Osteocyte (in vitro differentiated cells): ENCODE measurements at regions not wholly inside any gene's neighbourhood (a gene's known extent, or its start where the extent isn't known, plus 50 kb on each side); places are given as distances from the start of the nearest gene placed in this dataset.

Source experiments
- DNase-seq: peaks from one replicate; pipeline ENCODE4 v3.0.0; 2021; ENCODE audit warnings: mixed read lengths; ENCODE audit not compliant: unreplicated experiment; ENCODE audit errors: extremely low spot score
- H3K27ac Mint-ChIP-seq: one replicate; pipeline ENCODE4 v1.8.0; 2021; ENCODE audit warnings: mild to moderate bottlenecking, mixed read lengths; ENCODE audit not compliant: unreplicated experiment
- H3K27me3 Mint-ChIP-seq: one replicate; pipeline ENCODE4 v1.8.0; 2021; ENCODE audit warnings: mixed read lengths; ENCODE audit not compliant: unreplicated experiment
- H3K36me3 Mint-ChIP-seq: one replicate; pipeline ENCODE4 v1.8.0; 2021; ENCODE audit warnings: mixed read lengths; ENCODE audit not compliant: unreplicated experiment
- H3K4me1 Mint-ChIP-seq: one replicate; pipeline ENCODE4 v1.8.0; 2021; ENCODE audit warnings: mixed read lengths; ENCODE audit not compliant: unreplicated experiment
- H3K4me3 Mint-ChIP-seq: one replicate; pipeline ENCODE4 v1.8.0; 2021; ENCODE audit warnings: mild to moderate bottlenecking, moderate library complexity, mixed read lengths; ENCODE audit not compliant: unreplicated experiment
- H3K9me3 Mint-ChIP-seq: one replicate; pipeline ENCODE4 v1.8.0; 2021; ENCODE audit warnings: mixed read lengths; ENCODE audit not compliant: unreplicated experiment
- CTCF ChIP-seq: fragments of 200-600 bp; sonication (generic); IDR thresholded peaks from 2 replicates; pipeline ENCODE4 v1.5.0; 2021; ENCODE audit warnings: antibody characterized with exemption, mild to moderate bottlenecking, moderate library complexity

- Mint-ChIP-seq H3K36me3 (no peaks in the 10 kb centered on the region), H3K27me3 (no peaks in the 10 kb centered on the region), H3K27ac (no peak overlapping the region), H3K4me3 (no peak overlapping the region), H3K4me1 (no peaks in the 10 kb centered on the region), H3K9me3 (peaks cover 30% of the 10 kb centered on the region)
- DNase-seq, result no peak
- no peak for TF ChIP-seq CTCF
Observed at GRCh38 chrX:56499372-56499771, 64.1 kb upstream of the UBQLN2 start.

GRCh38 chrX:56503941-56504673 lies 59.3 kb upstream of the UBQLN2 start:
- Mint-ChIP-seq H3K9me3 (peaks cover 40% of the 10 kb centered on the region), H3K27ac (no peak overlapping the region), H3K4me1 (no peaks in the 10 kb centered on the region), H3K27me3 (no peaks in the 10 kb centered on the region), H3K36me3 (no peaks in the 10 kb centered on the region), H3K4me3 (no peak overlapping the region)
- no peak for TF ChIP-seq CTCF
- no peak for DNase-seq

- H3K9me3 Mint-ChIP-seq, result peaks cover 41% of the 10 kb centered on the region
- H3K27me3 Mint-ChIP-seq, result no peaks in the 10 kb centered on the region
- no peaks in the 10 kb centered on the region for H3K4me1 Mint-ChIP-seq
- no peak overlapping the region for H3K4me3 Mint-ChIP-seq
- no peak for DNase-seq
- no peak overlapping the region for H3K27ac Mint-ChIP-seq
- H3K36me3 Mint-ChIP-seq, result no peaks in the 10 kb centered on the region
- TF ChIP-seq CTCF, result no peak
Observed at GRCh38 chrX:56505866-56506265, 57.6 kb upstream of the UBQLN2 start.
